ENCODE measurements at regions not wholly inside any gene's neighbourhood (a gene's known extent, or its start where the extent isn't known, plus 50 kb on each side); places are given as distances from the start of the nearest gene placed in this dataset.

GRCh38 chr12:115840159-115840558 is 437.3 kb downstream of the MED13L start:
- DNase-seq (ENCODE audit: insufficient read length, low spot score): no peak

GRCh38 chr12:115838952-115839351 is 438.5 kb downstream of the MED13L start:
- FAIRE-seq: no peak

More at GRCh38 chr12:115840159-115840558, 437.3 kb downstream of the MED13L start:
- FAIRE-seq: no peak
- TF ChIP-seq POLR2A (IDR thresholded peaks at IDR 0.05; ENCODE audit: low read depth, low read length): no peak

GRCh38 chr12:115837220-115837619 is 440.3 kb downstream of the MED13L start:
- DNase-seq (ENCODE audit: insufficient read length, low spot score): no peak
- FAIRE-seq: no peak
- no peak for TF ChIP-seq POLR2A (IDR thresholded peaks at IDR 0.05; ENCODE audit: low read depth, low read length)

More at GRCh38 chr12:115838952-115839351, 438.5 kb downstream of the MED13L start:
- no peak for TF ChIP-seq POLR2A (IDR thresholded peaks at IDR 0.05; ENCODE audit: low read depth, low read length)
- no peak for DNase-seq (ENCODE audit: insufficient read length, low spot score)

GRCh38 chr12:115835445-115835844 is 442.0 kb downstream of the MED13L start:
- DNase-seq (ENCODE audit: insufficient read length, low spot score) (no peak), FAIRE-seq (no peak)
- no peak for TF ChIP-seq POLR2A (IDR thresholded peaks at IDR 0.05; ENCODE audit: low read depth, low read length)

GRCh38 chr12:115833704-115834103 is 443.8 kb downstream of the MED13L start:
- FAIRE-seq (no peak), DNase-seq (ENCODE audit: insufficient read length, low spot score) (no peak)
- TF ChIP-seq POLR2A (IDR thresholded peaks at IDR 0.05; ENCODE audit: low read depth, low read length): no peak

- TF ChIP-seq POLR2A (IDR thresholded peaks at IDR 0.05; ENCODE audit: low read depth, low read length): no peak
Observed at GRCh38 chr12:115830633-115831032, 446.9 kb downstream of the MED13L start.

GRCh38 chr12:115830070-115830469 is 447.4 kb downstream of the MED13L start:
- TF ChIP-seq POLR2A (IDR thresholded peaks at IDR 0.05; ENCODE audit: low read depth, low read length): no peak
- DNase-seq (ENCODE audit: insufficient read length, low spot score) (no peak), FAIRE-seq (no peak)

More at GRCh38 chr12:115830633-115831032, 446.9 kb downstream of the MED13L start:
- DNase-seq (ENCODE audit: insufficient read length, low spot score) (no peak), FAIRE-seq (no peak)

GRCh38 chr12:115828168-115828567 is 449.3 kb downstream of the MED13L start:
- no peak for TF ChIP-seq POLR2A (IDR thresholded peaks at IDR 0.05; ENCODE audit: low read depth, low read length)
- DNase-seq (ENCODE audit: insufficient read length, low spot score): no peak
- no peak for FAIRE-seq

GRCh38 chr12:115824936-115825602 is 452.4 kb downstream of the MED13L start:
- no peak for TF ChIP-seq POLR2A (IDR thresholded peaks at IDR 0.05; ENCODE audit: low read depth, low read length)
- DNase-seq (ENCODE audit: insufficient read length, low spot score) (no peak), FAIRE-seq (no peak)

- no peak for FAIRE-seq
- no peak for DNase-seq (ENCODE audit: insufficient read length, low spot score)
- TF ChIP-seq POLR2A (IDR thresholded peaks at IDR 0.05; ENCODE audit: low read depth, low read length): no peak
Observed at GRCh38 chr12:115823635-115824034, 453.9 kb downstream of the MED13L start.

GRCh38 chr12:115820656-115821055 is 456.8 kb downstream of the MED13L start:
- FAIRE-seq (no peak), DNase-seq (ENCODE audit: insufficient read length, low spot score) (no peak)
- no peak for TF ChIP-seq POLR2A (IDR thresholded peaks at IDR 0.05; ENCODE audit: low read depth, low read length)

GRCh38 chr12:115818973-115819372 is 458.5 kb downstream of the MED13L start:
- no peak for TF ChIP-seq POLR2A (IDR thresholded peaks at IDR 0.05; ENCODE audit: low read depth, low read length)
- DNase-seq (ENCODE audit: insufficient read length, low spot score) (no peak), FAIRE-seq (no peak)

- no peak for DNase-seq (ENCODE audit: insufficient read length, low spot score)
- TF ChIP-seq POLR2A (IDR thresholded peaks at IDR 0.05; ENCODE audit: low read depth, low read length): no peak
- FAIRE-seq: no peak
Observed at GRCh38 chr12:115817389-115817788, 460.1 kb downstream of the MED13L start.

- FAIRE-seq: no peak
- no peak for DNase-seq (ENCODE audit: insufficient read length, low spot score)
- TF ChIP-seq POLR2A (IDR thresholded peaks at IDR 0.05; ENCODE audit: low read depth, low read length): no peak
Observed at GRCh38 chr12:115815924-115816323, 461.6 kb downstream of the MED13L start.

GRCh38 chr12:115813256-115813655 is 464.2 kb downstream of the MED13L start:
- TF ChIP-seq POLR2A (IDR thresholded peaks at IDR 0.05; ENCODE audit: low read depth, low read length): no peak
- no peak for FAIRE-seq
- no peak for DNase-seq (ENCODE audit: insufficient read length, low spot score)

Data from H54 (cell line).